ENCODE measurements at regions not wholly inside any gene's neighbourhood (a gene's known extent, or its start where the extent isn't known, plus 50 kb on each side); places are given as distances from the start of the nearest gene placed in this dataset.

- no peak for TF ChIP-seq CTCF (IDR thresholded peaks at IDR 0.05)
- no peak for TF ChIP-seq POLR2A (IDR thresholded peaks at IDR 0.05)
- no peak for TF ChIP-seq POLR2AphosphoS5 (IDR thresholded peaks at IDR 0.05)
- TF ChIP-seq EP300 (IDR thresholded peaks at IDR 0.05; ENCODE audit: low read depth), result no peak
These were observed 74.1 kb downstream of the TFAP2C start for GRCh38 chr20:56702931-56703840.
